NB4 (cell line): ENCODE measurements at regions not wholly inside any gene's neighbourhood (a gene's known extent, or its start where the extent isn't known, plus 50 kb on each side); places are given as distances from the start of the nearest gene placed in this dataset.

Experiments used
- DNase-seq: peaks from one replicate; pipeline ENCODE4 v3.0.0; 2010; ENCODE audit warnings: low read depth
- H3K4me3 ChIP-seq: one replicate; pipeline ENCODE4 v1.5.1; 2011; ENCODE audit warnings: mild to moderate bottlenecking, low read depth, low read length, moderate library complexity
- MYC ChIP-seq: IDR thresholded peaks from 2 replicates; pipeline ENCODE4 v1.6.1; 2011; ENCODE audit warnings: low read depth, low read length
- POLR2A ChIP-seq: IDR thresholded peaks from 2 replicates; pipeline ENCODE4 v1.6.1; 2011; ENCODE audit warnings: mild to moderate bottlenecking; ENCODE audit not compliant: insufficient read length; ENCODE audit errors: extremely low read depth
- TF ChIP-seq, protein P1 (sequence below): IDR thresholded peaks from one replicate; pipeline ENCODE4 v1.5.1; 2012; ENCODE audit warnings: low read depth, low read length
- TF ChIP-seq, protein P2 (sequence below): IDR thresholded peaks from 2 replicates; pipeline ENCODE4 v1.6.1; 2011; ENCODE audit warnings: low read depth, low read length

DNA sequence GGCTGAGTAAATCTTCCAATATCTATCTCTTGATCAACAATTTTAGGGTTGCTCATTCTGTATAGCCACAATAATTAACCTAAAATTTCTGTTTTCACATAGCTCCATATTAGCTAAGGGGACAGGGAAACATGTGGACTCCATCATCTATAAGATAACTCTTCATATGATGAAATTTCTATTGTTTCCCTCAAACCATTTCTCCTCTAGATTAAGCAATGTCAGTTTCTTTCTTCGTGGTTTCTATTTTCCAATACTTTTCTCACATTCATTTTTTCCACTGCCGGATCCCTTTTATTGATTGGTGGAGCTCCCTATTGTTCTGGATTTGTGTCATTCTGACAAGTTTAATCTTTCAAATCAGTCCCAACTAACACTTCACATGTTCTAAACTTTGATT lies 1221.3 kb upstream of the ZEB2 start:
- DNase-seq = no peak
- TF ChIP-seq MYC = no peak
- TF ChIP-seq, protein P1, sequence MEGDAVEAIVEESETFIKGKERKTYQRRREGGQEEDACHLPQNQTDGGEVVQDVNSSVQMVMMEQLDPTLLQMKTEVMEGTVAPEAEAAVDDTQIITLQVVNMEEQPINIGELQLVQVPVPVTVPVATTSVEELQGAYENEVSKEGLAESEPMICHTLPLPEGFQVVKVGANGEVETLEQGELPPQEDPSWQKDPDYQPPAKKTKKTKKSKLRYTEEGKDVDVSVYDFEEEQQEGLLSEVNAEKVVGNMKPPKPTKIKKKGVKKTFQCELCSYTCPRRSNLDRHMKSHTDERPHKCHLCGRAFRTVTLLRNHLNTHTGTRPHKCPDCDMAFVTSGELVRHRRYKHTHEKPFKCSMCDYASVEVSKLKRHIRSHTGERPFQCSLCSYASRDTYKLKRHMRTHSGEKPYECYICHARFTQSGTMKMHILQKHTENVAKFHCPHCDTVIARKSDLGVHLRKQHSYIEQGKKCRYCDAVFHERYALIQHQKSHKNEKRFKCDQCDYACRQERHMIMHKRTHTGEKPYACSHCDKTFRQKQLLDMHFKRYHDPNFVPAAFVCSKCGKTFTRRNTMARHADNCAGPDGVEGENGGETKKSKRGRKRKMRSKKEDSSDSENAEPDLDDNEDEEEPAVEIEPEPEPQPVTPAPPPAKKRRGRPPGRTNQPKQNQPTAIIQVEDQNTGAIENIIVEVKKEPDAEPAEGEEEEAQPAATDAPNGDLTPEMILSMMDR = no peak
- TF ChIP-seq, protein P2, sequence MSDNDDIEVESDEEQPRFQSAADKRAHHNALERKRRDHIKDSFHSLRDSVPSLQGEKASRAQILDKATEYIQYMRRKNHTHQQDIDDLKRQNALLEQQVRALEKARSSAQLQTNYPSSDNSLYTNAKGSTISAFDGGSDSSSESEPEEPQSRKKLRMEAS = no peak
- no peak for TF ChIP-seq POLR2A
- no peak overlapping the region for H3K4me3 ChIP-seq

DNA sequence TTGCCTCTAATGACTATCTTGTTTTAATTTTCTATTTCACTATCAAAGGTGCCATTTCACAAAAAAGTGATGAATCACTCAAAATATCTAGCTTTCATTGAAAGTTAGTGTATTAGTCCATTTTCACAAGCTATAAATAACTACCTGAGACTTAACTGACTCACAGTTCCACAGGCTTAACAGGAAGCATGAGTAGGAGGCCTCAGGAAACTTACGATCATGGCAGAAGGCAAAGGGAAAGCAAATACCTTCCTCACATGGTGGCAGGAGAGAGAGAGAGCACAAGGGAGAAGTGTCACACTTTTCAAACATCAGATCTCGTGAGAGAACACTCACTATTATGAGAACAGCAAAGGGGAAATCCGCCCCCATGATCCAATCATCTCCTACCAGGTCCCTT lies 1220.4 kb upstream of the ZEB2 start:
- no peak for DNase-seq
- H3K4me3 ChIP-seq = no peak overlapping the region
- TF ChIP-seq, protein P2 = no peak
- TF ChIP-seq MYC = no peak
- TF ChIP-seq, protein P1 = no peak
- TF ChIP-seq POLR2A = no peak

DNA sequence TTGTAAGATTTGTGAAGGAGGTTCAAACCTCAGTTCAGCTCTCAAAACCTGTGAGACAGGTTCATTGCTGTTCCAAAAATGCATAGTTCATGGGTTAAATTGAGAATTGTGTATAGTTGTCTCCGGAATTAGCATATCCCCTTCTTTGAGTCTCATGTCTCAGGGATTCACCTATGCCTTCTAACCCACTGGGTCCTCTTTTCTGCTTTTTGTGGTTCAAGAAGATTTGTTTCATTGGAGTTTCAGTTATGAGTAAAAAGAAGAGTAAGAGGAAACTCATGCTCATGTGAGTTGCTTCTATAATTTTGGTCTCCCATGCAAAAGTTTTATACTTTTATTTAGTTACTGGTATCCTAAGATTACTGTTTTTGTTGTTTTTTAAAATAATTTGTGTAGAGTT lies 1219.8 kb upstream of the ZEB2 start:
- DNase-seq = no peak
- TF ChIP-seq, protein P2 = no peak
- TF ChIP-seq MYC (no peak), POLR2A (no peak)
- TF ChIP-seq, protein P1 = no peak
- H3K4me3 ChIP-seq = no peak overlapping the region

DNA sequence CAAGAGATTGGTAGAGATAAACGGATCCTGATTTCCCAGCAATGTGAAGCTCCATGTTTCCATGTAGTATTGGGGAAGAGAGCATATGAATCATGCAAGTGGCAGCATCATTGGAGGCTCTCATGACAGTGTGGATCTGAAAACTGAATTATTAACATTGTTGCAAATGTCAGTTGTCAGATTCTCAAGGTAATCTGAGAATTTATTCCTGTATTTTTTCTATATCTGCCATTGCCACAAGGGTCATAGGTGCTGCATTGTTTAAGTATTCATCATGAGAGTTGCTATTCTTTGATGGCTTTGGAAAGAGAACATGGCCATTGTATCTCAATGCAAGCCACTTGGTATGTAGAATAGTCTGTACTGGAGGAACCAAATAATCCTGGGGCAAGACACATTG lies 1217.0 kb upstream of the ZEB2 start:
- H3K4me3 ChIP-seq = no peak overlapping the region
- TF ChIP-seq, protein P1 = no peak
- TF ChIP-seq, protein P2 = no peak
- TF ChIP-seq MYC (no peak), POLR2A (no peak)
- DNase-seq = no peak

DNA sequence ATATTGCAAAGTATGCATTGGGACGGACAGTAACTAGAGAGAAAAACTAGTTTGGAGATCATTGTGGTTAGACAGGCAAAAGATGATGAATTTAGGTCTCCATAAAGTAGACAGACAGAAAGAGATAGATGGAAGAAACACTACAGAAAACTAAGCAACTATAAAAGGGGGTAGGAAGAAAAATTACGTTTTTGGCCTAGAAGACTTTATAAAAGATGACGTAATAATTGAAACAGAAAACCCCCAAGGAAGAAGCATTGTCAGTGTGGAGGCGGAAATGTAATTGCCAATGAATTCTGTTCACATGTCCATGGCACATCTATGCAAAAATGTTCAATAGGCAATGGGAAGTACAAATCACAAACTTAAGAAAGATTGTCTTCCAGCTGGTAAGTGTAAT lies 1211.5 kb upstream of the ZEB2 start:
- no peak overlapping the region for H3K4me3 ChIP-seq
- TF ChIP-seq, protein P2 = no peak
- TF ChIP-seq POLR2A (no peak), MYC (no peak)
- TF ChIP-seq, protein P1 = no peak
- DNase-seq = no peak

DNA sequence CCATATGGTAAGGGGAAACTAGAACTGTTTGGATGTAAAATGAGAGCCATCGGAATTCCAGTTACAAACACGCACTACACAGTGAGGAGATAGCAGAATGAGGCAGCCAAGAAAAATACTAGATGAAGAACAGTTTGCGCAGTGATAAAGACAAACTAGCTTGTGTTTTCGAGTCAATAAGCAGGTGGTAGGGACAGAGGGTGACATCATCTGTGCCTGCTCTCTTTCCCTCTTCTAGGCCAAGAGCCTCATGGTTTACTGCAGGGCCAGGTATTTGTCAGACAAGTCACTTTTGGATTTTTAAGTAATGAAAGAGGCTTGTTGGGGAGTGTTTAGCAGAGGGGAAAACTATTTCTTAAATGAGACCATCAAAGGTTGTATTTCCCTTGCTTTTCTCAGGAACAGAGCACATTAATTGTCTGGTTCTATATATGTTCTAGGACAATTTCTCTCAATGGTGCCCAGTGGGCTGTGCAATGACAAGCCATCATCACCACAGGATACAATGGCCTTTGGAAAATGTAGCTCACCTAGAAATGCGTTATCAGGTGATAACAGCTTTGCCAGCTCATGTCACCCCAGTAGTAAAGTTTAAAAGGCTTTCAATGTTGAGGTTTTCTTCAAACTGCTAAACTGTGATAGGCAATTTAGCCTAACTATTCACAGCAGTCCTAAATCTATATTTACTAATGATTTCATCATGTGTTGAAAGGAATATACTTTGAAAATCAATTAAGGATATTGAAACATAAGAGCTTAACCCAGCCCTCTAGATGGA lies 1210.3 kb upstream of the ZEB2 start:
- no peak for DNase-seq
- TF ChIP-seq, protein P2 = no peak
- TF ChIP-seq MYC (no peak), POLR2A (no peak)
- no peak overlapping the region for H3K4me3 ChIP-seq
